Testis (tissue), 2 donors: ENCODE measurements at regions not wholly inside any gene's neighbourhood (a gene's known extent, or its start where the extent isn't known, plus 50 kb on each side); places are given as distances from the start of the nearest gene placed in this dataset.

Experiments used
- CTCF ChIP-seq, 3 experiments: fragments of 450-650 bp in 2 of 3; fragments of 200-600 bp in 1 of 3; sonication (generic) in 1 of 3; IDR thresholded peaks; one replicate each; pipeline ENCODE4 v1.5.1; 2016 to 2019; ENCODE audit warnings: antibody characterized with exemption in 3 of 3, mild to moderate bottlenecking in 2 of 3, moderate library complexity in 1 of 3
- POLR2A ChIP-seq: fragments of 450-650 bp; IDR thresholded peaks from one replicate; pipeline ENCODE4 v1.6.1; 2017; ENCODE audit warnings: antibody characterized with exemption, mild to moderate bottlenecking, moderate library complexity

GRCh38 chr10:88097092-88097516 lies 233.7 kb downstream of the PTEN start:
- TF ChIP-seq CTCF (IDR thresholded peaks at IDR 0.05) (no peak), POLR2A (no peak)
